ENCODE measurements at regions not wholly inside any gene's neighbourhood (a gene's known extent, or its start where the extent isn't known, plus 50 kb on each side); places are given as distances from the start of the nearest gene placed in this dataset.

- no CpG with 5 or more reads among the region's 4 CpGs for WGBS (ENCODE audit: insufficient coverage, low coverage, low lambda C conversion rate, missing lambda C conversion rate)
- intact Hi-C loops (cut with DNase I), result no loop called here
- ATAC-seq, result peak in 1 of 4 donors; percentile 27
- no peak for TF ChIP-seq CTCF (IDR thresholded peaks at IDR 0.05)
- H3K9me3 ChIP-seq, result no peaks in the 10 kb centered on the region
- H3K36me3 ChIP-seq, result no peaks in the 10 kb centered on the region
- no peaks in the 10 kb centered on the region for H3K4me1 ChIP-seq
- no peak for DNase-seq
- H3K27me3 ChIP-seq, result no peaks in the 10 kb centered on the region
- H3K27ac ChIP-seq, result no peak overlapping the region
- H3K4me3 ChIP-seq, result no peak overlapping the region
Measured at GRCh38 chr4:136336479-136336878, 1195.8 kb downstream of the PCDH18 start.

GRCh38 chr4:136329042-136329662 lies 1203.1 kb downstream of the PCDH18 start:
- 54% methylated on average over 2 of the region's 3 CpGs for WGBS (ENCODE audit: insufficient coverage, low coverage, low lambda C conversion rate, missing lambda C conversion rate)
- intact Hi-C loops (cut with DNase I), result no loop called here
- Histone ChIP-seq H3K4me3 (no peak overlapping the region), H3K27ac (no peak overlapping the region), H3K9me3 (no peaks in the 10 kb centered on the region), H3K36me3 (no peaks in the 10 kb centered on the region), H3K27me3 (no peaks in the 10 kb centered on the region), H3K4me1 (no peaks in the 10 kb centered on the region)
- ATAC-seq (peak in 1 of 4 donors; percentile 38), DNase-seq (no peak)
- TF ChIP-seq POLR2A (IDR thresholded peaks at IDR 0.05) (no peak), CTCF (IDR thresholded peaks at IDR 0.05) (no peak)

GRCh38 chr4:136328131-136328530 lies 1204.2 kb downstream of the PCDH18 start:
- Histone ChIP-seq H3K27me3 (no peaks in the 10 kb centered on the region), H3K4me3 (no peak overlapping the region), H3K4me1 (no peaks in the 10 kb centered on the region), H3K9me3 (no peaks in the 10 kb centered on the region), H3K36me3 (no peaks in the 10 kb centered on the region), H3K27ac (no peak overlapping the region)
- intact Hi-C loops (cut with DNase I), result no loop called here
- 37% methylated on average over 4 of the region's 5 CpGs for WGBS (ENCODE audit: insufficient coverage, low coverage, low lambda C conversion rate, missing lambda C conversion rate)
- ATAC-seq, result no peak
- DNase-seq, result no peak
- TF ChIP-seq CTCF (IDR thresholded peaks at IDR 0.05) (no peak), POLR2A (IDR thresholded peaks at IDR 0.05) (no peak)

- H3K36me3 ChIP-seq, result no peaks in the 10 kb centered on the region
- 14% methylated on average over 1 of the region's 1 CpG for WGBS (ENCODE audit: insufficient coverage, low coverage, low lambda C conversion rate, missing lambda C conversion rate)
- no peaks in the 10 kb centered on the region for H3K9me3 ChIP-seq
- H3K4me3 ChIP-seq, result no peak overlapping the region
- no peaks in the 10 kb centered on the region for H3K27me3 ChIP-seq
- no peaks in the 10 kb centered on the region for H3K4me1 ChIP-seq
- intact Hi-C loops (cut with DNase I), result no loop called here
- H3K27ac ChIP-seq, result no peak overlapping the region
- TF ChIP-seq CTCF (IDR thresholded peaks at IDR 0.05), result no peak
- no peak for TF ChIP-seq POLR2A (IDR thresholded peaks at IDR 0.05)
- no peak for ATAC-seq
- DNase-seq, result no peak
Measured at GRCh38 chr4:136320465-136320813, 1211.9 kb downstream of the PCDH18 start.
